B cell (primary cell): ENCODE measurements at regions not wholly inside any gene's neighbourhood (a gene's known extent, or its start where the extent isn't known, plus 50 kb on each side); places are given as distances from the start of the nearest gene placed in this dataset.

Experiments
- ATAC-seq: fragments of 200-7000 bp; cut with Tn5 transposase; one replicate; pipeline ENCODE4 v1.10.0; 2021; ENCODE audit warnings: low read depth, mild to moderate bottlenecking, moderate number of reproducible peaks, moderate library complexity
- CTCF ChIA-PET: fragments of 350-600 bp; sonication (Branson Sonifier 250); formaldehyde crosslinking; loops from one replicate; lab custom pipeline; 2021; ENCODE audit warnings: antibody characterized with exemption, inconsistent platforms; lab: Charles Lee
- POLR2A ChIA-PET: fragments of 350-600 bp; sonication (Branson Sonifier 250); formaldehyde crosslinking; loops from one replicate; lab custom pipeline; 2021; ENCODE audit warnings: antibody characterized with exemption; lab: Charles Lee
- DNase-seq: peaks from one replicate; pipeline ENCODE4 v3.0.0; 2013
- H2AFZ ChIP-seq: 2 replicates; pipeline ENCODE4 v1.6.1; 2012; ENCODE audit warnings: mild to moderate bottlenecking, low read depth, low read length; ENCODE audit not compliant: insufficient read depth, poor library complexity, severe bottlenecking
- H3K27ac ChIP-seq, 2 donors: 1 replicate in 1 of 2; 2 replicates in 1 of 2; pipeline ENCODE4 v1.5.1; 2012 to 2013; ENCODE audit warnings: low read length in 2 of 2, mild to moderate bottlenecking in 2 of 2, moderate library complexity in 1 of 2
- H3K27me3 ChIP-seq, 4 experiments: fragments of 200-600 bp in 1 of 4; sonication (generic) in 1 of 4; replicated peaks in 1 of 4; 1 replicate in 2 of 4; 2 replicates in 2 of 4; pipeline versions ENCODE4 v1.6.1 to v1.7.0; 2013 to 2016; ENCODE audit warnings: low read length in 3 of 4, mild to moderate bottlenecking in 2 of 4, mixed read lengths in 1 of 4, moderate library complexity in 1 of 4; ENCODE audit not compliant: insufficient read depth in 4 of 4, control insufficient read depth in 3 of 4; ENCODE audit errors: control extremely low read depth in 1 of 4
- H3K36me3 ChIP-seq, 2 experiments: replicated peaks in 1 of 2; 1 replicate in 1 of 2; 2 replicates in 1 of 2; pipeline versions ENCODE4 v1.6.1 to v1.7.1; 2013; ENCODE audit warnings: low read length in 1 of 2; ENCODE audit not compliant: insufficient read depth in 2 of 2, control insufficient read depth in 1 of 2; ENCODE audit errors: control extremely low read depth in 1 of 2, extremely low read depth in 1 of 2
- H3K4me1 ChIP-seq, 2 donors: fragments of 200-600 bp in 1 of 2; sonication (generic) in 1 of 2; 1 replicate in 1 of 2; 2 replicates in 1 of 2; pipeline versions ENCODE4 v1.5.1 to v1.6.1; 2013 to 2017; ENCODE audit warnings: low read length in 2 of 2; ENCODE audit not compliant: control insufficient read depth in 2 of 2, insufficient read depth in 2 of 2
- H3K4me2 ChIP-seq: replicated peaks from 2 replicates; pipeline ENCODE3; 2012; ENCODE audit warnings: mild to moderate bottlenecking, low read depth, low read length; ENCODE audit not compliant: poor library complexity, severe bottlenecking
- H3K4me3 ChIP-seq, 5 experiments: fragments of 200-600 bp in 1 of 5; sonication (generic) in 1 of 5; 1 replicate in 3 of 5; 2 replicates in 2 of 5; pipeline versions ENCODE4 v1.5.1 to v1.7.0; 2011 to 2016; ENCODE audit warnings: low read length in 4 of 5, mild to moderate bottlenecking in 4 of 5, low read depth in 2 of 5, control low read depth in 1 of 5, moderate library complexity in 1 of 5; ENCODE audit not compliant: insufficient read depth in 1 of 5; ENCODE audit errors: control extremely low read depth in 1 of 5, extremely low read depth in 1 of 5
- H3K79me2 ChIP-seq: fragments of 200-600 bp; sonication (generic); one replicate; pipeline ENCODE4 v1.6.0; 2016; ENCODE audit warnings: low read length; ENCODE audit not compliant: control insufficient read depth, insufficient read depth
- H3K9ac ChIP-seq: fragments of 200-600 bp; sonication (generic); 2 replicates; pipeline ENCODE4 v1.6.1; 2017; ENCODE audit warnings: mild to moderate bottlenecking, low read length, moderate library complexity
- H3K9me3 ChIP-seq, 3 donors: one replicate each; pipeline versions ENCODE4 v1.6.1 to v1.7.1; 2013; ENCODE audit warnings: low read length in 2 of 3; ENCODE audit not compliant: control insufficient read depth in 2 of 3, insufficient read depth in 1 of 3; ENCODE audit errors: control extremely low read depth in 1 of 3
- H4K20me1 ChIP-seq: 2 replicates; pipeline ENCODE4 v1.6.0; 2012; ENCODE audit warnings: mild to moderate bottlenecking, low read length; ENCODE audit not compliant: insufficient read depth, control insufficient read depth, poor library complexity, severe bottlenecking
- H3K27ac Mint-ChIP-seq: one replicate; pipeline ENCODE4 v1.8.0; 2021; ENCODE audit warnings: mixed read lengths
- H3K27me3 Mint-ChIP-seq: one replicate; pipeline ENCODE4 v1.8.0; 2021; ENCODE audit warnings: mixed read lengths
- H3K4me1 Mint-ChIP-seq: one replicate; pipeline ENCODE4 v1.8.0; 2021; ENCODE audit warnings: mixed read lengths
- H3K4me3 Mint-ChIP-seq: one replicate; pipeline ENCODE4 v1.8.0; 2021; ENCODE audit warnings: mixed read lengths
- H3K9me3 Mint-ChIP-seq: one replicate; pipeline ENCODE4 v1.8.0; 2022; ENCODE audit warnings: mixed read lengths; ENCODE audit not compliant: insufficient read depth
- EZH2 ChIP-seq: IDR thresholded peaks from 2 replicates; pipeline ENCODE4 v1.6.1; 2012; ENCODE audit warnings: borderline replicate concordance, low read depth, mild to moderate bottlenecking, moderate library complexity, low read length; ENCODE audit not compliant: insufficient read depth, poor library complexity, severe bottlenecking
- WGBS: methylation state at CpG from one replicate; pipeline ENCODE4 v1.1.5; 2013; ENCODE audit warnings: missing lambda C conversion rate; ENCODE audit not compliant: insufficient coverage; 5-methylcytosine and 5-hydroxymethylcytosine counted together
- intact Hi-C: fragments of 100-400 bp; cut with micrococcal nuclease; formaldehyde crosslinking; loops from one replicate; pipeline ENCODE4 v1.10.0; 2022
- TF ChIP-seq, protein P1 (sequence below): fragments of 200-600 bp; IDR thresholded peaks from one replicate; pipeline ENCODE4 v1.8.0; 2022; ENCODE audit warnings: antibody characterized with exemption, mild to moderate bottlenecking

- Histone ChIP-seq H3K9ac (no peak overlapping the region), H3K36me3 (no peaks in the 10 kb centered on the region), H3K27me3 (peaks cover 0 to 64% (median 25%) of the 10 kb centered on the region in 4 experiments), H3K79me2 (no peaks in the 10 kb centered on the region), H4K20me1 (no peaks in the 10 kb centered on the region), H3K4me2 (no peak overlapping the region), H3K27ac (no peak overlapping the region), H3K4me3 (no peak overlapping the region), H3K9me3 (peaks cover 0 to 11% (median 0%) of the 10 kb centered on the region in 3 donors), H3K4me1 (peaks cover 0 to 11% of the 10 kb centered on the region in 2 donors), H2AFZ (no peak overlapping the region)
- ATAC-seq (no peak), DNase-seq (no peak)
- Mint-ChIP-seq H3K9me3 (no peaks in the 10 kb centered on the region), H3K27me3 (peaks cover 72% of the 10 kb centered on the region), H3K27ac (no peak overlapping the region), H3K4me1 (peaks cover 2% of the 10 kb centered on the region), H3K4me3 (no peak overlapping the region)
- ChIA-PET CTCF (no interaction called here), POLR2A (no interaction called here)
- no peak for TF ChIP-seq EZH2
- TF ChIP-seq, protein P1, sequence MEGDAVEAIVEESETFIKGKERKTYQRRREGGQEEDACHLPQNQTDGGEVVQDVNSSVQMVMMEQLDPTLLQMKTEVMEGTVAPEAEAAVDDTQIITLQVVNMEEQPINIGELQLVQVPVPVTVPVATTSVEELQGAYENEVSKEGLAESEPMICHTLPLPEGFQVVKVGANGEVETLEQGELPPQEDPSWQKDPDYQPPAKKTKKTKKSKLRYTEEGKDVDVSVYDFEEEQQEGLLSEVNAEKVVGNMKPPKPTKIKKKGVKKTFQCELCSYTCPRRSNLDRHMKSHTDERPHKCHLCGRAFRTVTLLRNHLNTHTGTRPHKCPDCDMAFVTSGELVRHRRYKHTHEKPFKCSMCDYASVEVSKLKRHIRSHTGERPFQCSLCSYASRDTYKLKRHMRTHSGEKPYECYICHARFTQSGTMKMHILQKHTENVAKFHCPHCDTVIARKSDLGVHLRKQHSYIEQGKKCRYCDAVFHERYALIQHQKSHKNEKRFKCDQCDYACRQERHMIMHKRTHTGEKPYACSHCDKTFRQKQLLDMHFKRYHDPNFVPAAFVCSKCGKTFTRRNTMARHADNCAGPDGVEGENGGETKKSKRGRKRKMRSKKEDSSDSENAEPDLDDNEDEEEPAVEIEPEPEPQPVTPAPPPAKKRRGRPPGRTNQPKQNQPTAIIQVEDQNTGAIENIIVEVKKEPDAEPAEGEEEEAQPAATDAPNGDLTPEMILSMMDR: no peak
- WGBS: 51% methylated on average over 2 of the region's 4 CpGs
- intact Hi-C loops: no loop called here
These were observed 134.8 kb downstream of the TMEM174 start for GRCh38 chr5:73307645-73308355.

GRCh38 chr5:73306741-73307275 lies 133.8 kb downstream of the TMEM174 start:
- intact Hi-C loops: no loop called here
- POLR2A ChIA-PET: no interaction called here
- TF ChIP-seq, protein P1: no peak
- no peak for TF ChIP-seq EZH2
- CTCF ChIA-PET: no interaction called here
- peaks cover 0 to 11% (median 0%) of the 10 kb centered on the region in 3 donors for H3K9me3 ChIP-seq
- H3K79me2 ChIP-seq: no peaks in the 10 kb centered on the region
- peaks cover 0 to 11% of the 10 kb centered on the region in 2 donors for H3K4me1 ChIP-seq
- no peaks in the 10 kb centered on the region for H3K36me3 ChIP-seq
- ATAC-seq: no peak
- H3K27ac ChIP-seq: no peak overlapping the region
- WGBS: 61% methylated on average over 6 of the region's 7 CpGs
- DNase-seq: no peak
- H4K20me1 ChIP-seq: no peaks in the 10 kb centered on the region
- no peak overlapping the region for H3K4me3 Mint-ChIP-seq
- no peaks in the 10 kb centered on the region for H3K9me3 Mint-ChIP-seq
- peaks cover 72% of the 10 kb centered on the region for H3K27me3 Mint-ChIP-seq
- peaks cover 0 to 62% (median 31%) of the 10 kb centered on the region in 4 experiments for H3K27me3 ChIP-seq
- H3K27ac Mint-ChIP-seq: no peak overlapping the region
- H3K4me2 ChIP-seq: no peak overlapping the region
- H3K4me3 ChIP-seq: no peak overlapping the region
- peaks cover 3% of the 10 kb centered on the region for H3K4me1 Mint-ChIP-seq
- H3K9ac ChIP-seq: no peak overlapping the region
- no peak overlapping the region for H2AFZ ChIP-seq
